ENCODE measurements at regions not wholly inside any gene's neighbourhood (a gene's known extent, or its start where the extent isn't known, plus 50 kb on each side); places are given as distances from the start of the nearest gene placed in this dataset.

DNA sequence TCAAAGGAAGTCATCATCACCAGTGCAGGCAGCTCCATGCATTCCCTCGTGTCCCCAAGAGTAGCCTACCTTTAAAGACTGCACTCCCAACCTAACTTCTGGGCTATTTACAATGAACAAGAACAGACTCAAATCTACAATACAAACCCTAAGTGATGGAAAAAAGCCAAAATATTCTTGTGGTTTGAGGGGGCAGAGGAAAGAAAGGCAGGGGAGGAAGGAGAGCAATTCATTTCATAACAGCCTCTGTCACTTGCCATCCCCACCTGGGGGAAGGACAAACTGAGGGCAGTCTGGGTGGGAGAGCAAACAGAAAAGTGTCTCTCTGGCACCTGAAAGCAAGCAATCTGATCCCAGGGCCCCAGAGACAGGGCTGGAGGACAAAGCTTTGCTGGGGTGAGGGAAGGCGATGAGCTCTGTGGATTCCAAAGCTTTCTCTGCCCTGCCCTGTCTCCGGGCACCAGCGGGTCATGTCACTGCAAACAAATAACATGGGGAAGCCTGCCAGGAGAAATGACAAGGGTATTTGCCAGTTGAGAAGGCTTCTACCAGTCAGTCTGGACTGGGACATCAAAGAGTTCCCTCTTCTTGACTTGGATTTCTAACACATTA is 528.0 kb upstream of the TNP1 start:
- Mint-ChIP-seq H3K27me3 (ENCODE audit: unreplicated experiment) (peaks cover 2% of the 10 kb centered on the region), H3K9me3 (ENCODE audit: unreplicated experiment) (peaks cover 7% of the 10 kb centered on the region), H3K36me3 (ENCODE audit: low read depth, unreplicated experiment) (peaks cover 12% of the 10 kb centered on the region), H3K4me3 (ENCODE audit: unreplicated experiment) (no peak overlapping the region), H3K4me1 (ENCODE audit: unreplicated experiment) (no peaks in the 10 kb centered on the region), H3K27ac (ENCODE audit: unreplicated experiment) (no peak overlapping the region)
- DNase-seq (ENCODE audit: low spot score): no peak
- no peak for TF ChIP-seq CTCF (IDR thresholded peaks at IDR 0.05; ENCODE audit: unreplicated experiment)

- TF ChIP-seq CTCF (IDR thresholded peaks at IDR 0.05; ENCODE audit: unreplicated experiment): no peak
- H3K27me3 Mint-ChIP-seq (ENCODE audit: unreplicated experiment): no peaks in the 10 kb centered on the region
- H3K4me3 Mint-ChIP-seq (ENCODE audit: unreplicated experiment): no peak overlapping the region
- no peak overlapping the region for H3K27ac Mint-ChIP-seq (ENCODE audit: unreplicated experiment)
- no peak for DNase-seq (ENCODE audit: low spot score)
- peaks cover 7% of the 10 kb centered on the region for H3K9me3 Mint-ChIP-seq (ENCODE audit: unreplicated experiment)
- no peaks in the 10 kb centered on the region for H3K4me1 Mint-ChIP-seq (ENCODE audit: unreplicated experiment)
- H3K36me3 Mint-ChIP-seq (ENCODE audit: low read depth, unreplicated experiment): peaks cover 3% of the 10 kb centered on the region
Observed at GRCh38 chr2:217386041-217386440, 526.2 kb upstream of the TNP1 start.

- Mint-ChIP-seq H3K27ac (ENCODE audit: unreplicated experiment) (no peak overlapping the region), H3K4me3 (ENCODE audit: unreplicated experiment) (no peak overlapping the region), H3K27me3 (ENCODE audit: unreplicated experiment) (no peaks in the 10 kb centered on the region), H3K4me1 (ENCODE audit: unreplicated experiment) (no peaks in the 10 kb centered on the region), H3K9me3 (ENCODE audit: unreplicated experiment) (no peaks in the 10 kb centered on the region), H3K36me3 (ENCODE audit: low read depth, unreplicated experiment) (peaks cover 4% of the 10 kb centered on the region)
- no peak for TF ChIP-seq CTCF (IDR thresholded peaks at IDR 0.05; ENCODE audit: unreplicated experiment)
- no peak for DNase-seq (ENCODE audit: low spot score)
Observed at GRCh38 chr2:217383620-217384019, 523.8 kb upstream of the TNP1 start.

DNA sequence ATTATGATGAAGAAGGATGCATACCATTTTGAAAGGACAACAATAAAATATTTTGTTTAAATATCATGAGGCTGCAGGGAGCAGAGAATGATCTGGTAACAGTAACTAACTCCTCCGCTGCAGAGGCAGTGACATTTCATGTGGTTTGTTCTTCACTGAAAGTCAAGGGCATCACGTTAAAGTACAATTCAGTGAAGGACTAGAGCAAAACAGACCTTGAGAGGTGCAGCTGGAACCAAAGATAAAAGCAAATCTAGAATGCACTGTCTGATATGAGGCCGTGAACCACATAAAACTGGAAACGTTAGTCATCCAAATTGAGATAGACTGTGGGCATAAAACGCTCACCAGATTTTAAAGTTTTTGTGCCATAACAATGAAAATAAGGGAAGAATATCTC is 522.9 kb upstream of the TNP1 start:
- Mint-ChIP-seq H3K9me3 (ENCODE audit: unreplicated experiment) (no peaks in the 10 kb centered on the region), H3K36me3 (ENCODE audit: low read depth, unreplicated experiment) (peaks cover 4% of the 10 kb centered on the region), H3K27ac (ENCODE audit: unreplicated experiment) (no peak overlapping the region), H3K4me3 (ENCODE audit: unreplicated experiment) (no peak overlapping the region), H3K4me1 (ENCODE audit: unreplicated experiment) (no peaks in the 10 kb centered on the region), H3K27me3 (ENCODE audit: unreplicated experiment) (no peaks in the 10 kb centered on the region)
- no peak for TF ChIP-seq CTCF (IDR thresholded peaks at IDR 0.05; ENCODE audit: unreplicated experiment)
- DNase-seq (ENCODE audit: low spot score): no peak

- H3K4me3 Mint-ChIP-seq (ENCODE audit: unreplicated experiment): no peak overlapping the region
- H3K9me3 Mint-ChIP-seq (ENCODE audit: unreplicated experiment): peaks cover 8% of the 10 kb centered on the region
- DNase-seq (ENCODE audit: low spot score): no peak
- H3K27me3 Mint-ChIP-seq (ENCODE audit: unreplicated experiment): no peaks in the 10 kb centered on the region
- peaks cover 4% of the 10 kb centered on the region for H3K36me3 Mint-ChIP-seq (ENCODE audit: low read depth, unreplicated experiment)
- H3K27ac Mint-ChIP-seq (ENCODE audit: unreplicated experiment): no peak overlapping the region
- H3K4me1 Mint-ChIP-seq (ENCODE audit: unreplicated experiment): peaks cover 8% of the 10 kb centered on the region
- TF ChIP-seq CTCF (IDR thresholded peaks at IDR 0.05; ENCODE audit: unreplicated experiment): no peak
Observed at GRCh38 chr2:217379807-217380206, 519.9 kb upstream of the TNP1 start.
